A549 (cell line): ENCODE measurements at regions not wholly inside any gene's neighbourhood (a gene's known extent, or its start where the extent isn't known, plus 50 kb on each side); places are given as distances from the start of the nearest gene placed in this dataset.

Experiments
- CTCF ChIP-seq: fragments of >200 bp; sonication (Bioruptor Twin); formaldehyde crosslinking; IDR thresholded peaks from 3 replicates; pipeline ENCODE4 v1.5.1; 2016
- POLR2A ChIP-seq: IDR thresholded peaks from 2 replicates; pipeline ENCODE4 v1.6.1; 2012; ENCODE audit warnings: mild to moderate bottlenecking, low read length

- TF ChIP-seq CTCF (no peak), POLR2A (no peak)
Observed at GRCh38 chr12:90181216-90181615, 472.6 kb upstream of the ATP2B1 start.
